ENCODE measurements at regions not wholly inside any gene's neighbourhood (a gene's known extent, or its start where the extent isn't known, plus 50 kb on each side); places are given as distances from the start of the nearest gene placed in this dataset.

DNA sequence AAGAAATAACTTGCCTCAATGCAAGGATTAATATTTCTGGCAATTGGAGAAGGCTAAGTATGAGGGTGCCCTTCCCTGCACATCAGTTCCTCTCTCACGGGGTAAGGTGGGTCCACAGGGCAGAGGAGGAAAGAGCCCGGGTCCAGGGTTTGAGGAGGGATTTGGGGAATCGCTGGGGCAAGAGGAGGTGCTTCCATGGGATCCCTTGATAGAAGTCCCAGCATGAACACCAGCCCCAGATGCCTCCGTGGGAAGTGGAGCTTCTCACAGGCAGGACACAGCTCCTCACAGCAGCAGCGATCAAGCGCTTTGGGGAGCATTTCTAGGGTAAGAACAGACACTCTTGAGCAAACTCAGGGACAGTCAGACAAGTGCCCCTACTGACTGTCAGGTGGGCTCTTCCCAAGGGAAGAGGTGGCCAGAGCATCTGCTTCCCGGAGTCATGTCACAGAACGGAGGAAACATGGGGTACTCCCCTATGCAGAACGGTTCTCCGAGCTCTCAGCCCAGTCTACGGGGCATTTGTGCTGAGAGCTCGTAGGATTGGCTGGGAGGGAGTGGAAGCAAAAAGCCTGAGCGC, 218.9 kb upstream of the ARL4C start:
- Mint-ChIP-seq H3K9me3 (ENCODE audit: unreplicated experiment) (no peaks in the 10 kb centered on the region), H3K27ac (ENCODE audit: unreplicated experiment) (no peak overlapping the region), H3K27me3 (ENCODE audit: unreplicated experiment) (no peaks in the 10 kb centered on the region), H3K4me1 (ENCODE audit: unreplicated experiment) (peaks cover 5% of the 10 kb centered on the region), H3K4me3 (ENCODE audit: unreplicated experiment) (no peak overlapping the region), H3K36me3 (ENCODE audit: low read depth, unreplicated experiment) (no peaks in the 10 kb centered on the region)
- TF ChIP-seq, protein P1, sequence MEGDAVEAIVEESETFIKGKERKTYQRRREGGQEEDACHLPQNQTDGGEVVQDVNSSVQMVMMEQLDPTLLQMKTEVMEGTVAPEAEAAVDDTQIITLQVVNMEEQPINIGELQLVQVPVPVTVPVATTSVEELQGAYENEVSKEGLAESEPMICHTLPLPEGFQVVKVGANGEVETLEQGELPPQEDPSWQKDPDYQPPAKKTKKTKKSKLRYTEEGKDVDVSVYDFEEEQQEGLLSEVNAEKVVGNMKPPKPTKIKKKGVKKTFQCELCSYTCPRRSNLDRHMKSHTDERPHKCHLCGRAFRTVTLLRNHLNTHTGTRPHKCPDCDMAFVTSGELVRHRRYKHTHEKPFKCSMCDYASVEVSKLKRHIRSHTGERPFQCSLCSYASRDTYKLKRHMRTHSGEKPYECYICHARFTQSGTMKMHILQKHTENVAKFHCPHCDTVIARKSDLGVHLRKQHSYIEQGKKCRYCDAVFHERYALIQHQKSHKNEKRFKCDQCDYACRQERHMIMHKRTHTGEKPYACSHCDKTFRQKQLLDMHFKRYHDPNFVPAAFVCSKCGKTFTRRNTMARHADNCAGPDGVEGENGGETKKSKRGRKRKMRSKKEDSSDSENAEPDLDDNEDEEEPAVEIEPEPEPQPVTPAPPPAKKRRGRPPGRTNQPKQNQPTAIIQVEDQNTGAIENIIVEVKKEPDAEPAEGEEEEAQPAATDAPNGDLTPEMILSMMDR (IDR thresholded peaks at IDR 0.05; ENCODE audit: unreplicated experiment): no peak
- DNase-seq (ENCODE audit: low spot score): no peak

DNA sequence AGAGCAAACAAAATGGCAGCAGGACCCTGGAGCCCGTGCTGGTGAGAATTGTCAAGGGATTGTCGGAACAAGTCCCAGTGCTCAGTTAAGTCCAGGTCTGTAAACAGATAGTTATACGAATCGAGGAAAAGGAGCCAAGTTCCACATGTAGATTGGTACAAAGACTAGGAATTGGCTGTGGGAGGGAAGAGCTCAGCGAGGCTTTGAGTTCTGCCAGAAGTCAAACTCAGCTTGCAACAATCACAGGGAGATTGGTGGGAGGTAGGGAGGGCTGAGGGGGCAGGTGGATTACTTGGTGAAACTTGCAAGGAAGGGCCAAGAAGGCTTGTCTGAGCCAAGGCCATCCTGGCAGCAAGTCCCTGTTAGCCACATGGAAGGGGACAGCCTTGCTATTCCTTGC, 217.8 kb upstream of the ARL4C start:
- TF ChIP-seq, protein P1 (IDR thresholded peaks at IDR 0.05; ENCODE audit: unreplicated experiment): no peak
- no peak for DNase-seq (ENCODE audit: low spot score)
- Mint-ChIP-seq H3K27me3 (ENCODE audit: unreplicated experiment) (peaks cover 1% of the 10 kb centered on the region), H3K27ac (ENCODE audit: unreplicated experiment) (no peak overlapping the region), H3K36me3 (ENCODE audit: low read depth, unreplicated experiment) (no peaks in the 10 kb centered on the region), H3K4me3 (ENCODE audit: unreplicated experiment) (no peak overlapping the region), H3K9me3 (ENCODE audit: unreplicated experiment) (no peaks in the 10 kb centered on the region), H3K4me1 (ENCODE audit: unreplicated experiment) (peaks cover 5% of the 10 kb centered on the region)

DNA sequence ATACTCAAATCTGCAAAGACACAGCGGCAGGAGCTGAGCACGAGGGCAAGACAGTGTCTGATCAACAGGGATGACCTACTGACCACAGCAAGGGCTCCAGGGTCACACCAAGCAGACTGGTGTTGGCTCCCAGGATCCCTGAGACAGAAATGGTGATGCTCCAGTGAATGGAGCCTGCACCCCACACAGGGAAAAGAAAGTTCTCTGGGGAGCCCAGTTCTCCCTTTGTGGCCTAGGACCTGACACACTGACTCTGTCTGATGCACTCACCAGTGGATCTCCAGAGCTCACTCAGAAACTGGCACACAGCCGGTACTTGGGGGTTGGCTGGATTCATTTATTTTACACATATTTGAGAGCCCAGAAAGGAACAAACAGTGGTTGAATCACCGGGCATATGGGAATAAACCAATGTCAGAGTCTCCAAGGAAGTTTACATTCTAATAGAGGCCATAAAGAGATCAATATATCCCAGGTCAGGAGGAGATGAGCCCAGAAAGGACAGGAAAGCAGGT, 215.6 kb upstream of the ARL4C start:
- peaks cover 5% of the 10 kb centered on the region for H3K4me1 Mint-ChIP-seq (ENCODE audit: unreplicated experiment)
- no peaks in the 10 kb centered on the region for H3K36me3 Mint-ChIP-seq (ENCODE audit: low read depth, unreplicated experiment)
- no peaks in the 10 kb centered on the region for H3K9me3 Mint-ChIP-seq (ENCODE audit: unreplicated experiment)
- H3K4me3 Mint-ChIP-seq (ENCODE audit: unreplicated experiment): no peak overlapping the region
- no peak overlapping the region for H3K27ac Mint-ChIP-seq (ENCODE audit: unreplicated experiment)
- peaks cover 3% of the 10 kb centered on the region for H3K27me3 Mint-ChIP-seq (ENCODE audit: unreplicated experiment)
- no peak for DNase-seq (ENCODE audit: low spot score)
- TF ChIP-seq, protein P1 (IDR thresholded peaks at IDR 0.05; ENCODE audit: unreplicated experiment): no peak

DNA sequence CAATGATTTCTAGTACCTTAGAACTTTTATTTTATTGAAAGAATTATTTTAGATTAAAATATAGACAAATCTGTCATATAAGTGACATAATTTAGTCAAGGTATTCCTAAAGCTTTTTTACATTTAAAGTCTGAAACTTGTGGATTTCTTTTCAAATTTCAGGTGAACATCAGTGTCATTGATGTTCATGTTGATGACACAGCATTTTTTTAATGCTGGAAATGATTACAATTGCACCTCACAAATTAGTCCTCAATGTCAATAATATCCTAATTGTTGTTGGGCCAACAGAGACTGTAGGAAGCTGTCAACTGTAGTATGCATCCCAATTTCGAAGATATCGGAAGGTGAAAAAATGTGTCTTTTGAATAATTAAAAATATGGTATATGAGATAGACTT, 214.4 kb upstream of the ARL4C start:
- Mint-ChIP-seq H3K27ac (ENCODE audit: unreplicated experiment) (no peak overlapping the region), H3K36me3 (ENCODE audit: low read depth, unreplicated experiment) (no peaks in the 10 kb centered on the region)

DNA sequence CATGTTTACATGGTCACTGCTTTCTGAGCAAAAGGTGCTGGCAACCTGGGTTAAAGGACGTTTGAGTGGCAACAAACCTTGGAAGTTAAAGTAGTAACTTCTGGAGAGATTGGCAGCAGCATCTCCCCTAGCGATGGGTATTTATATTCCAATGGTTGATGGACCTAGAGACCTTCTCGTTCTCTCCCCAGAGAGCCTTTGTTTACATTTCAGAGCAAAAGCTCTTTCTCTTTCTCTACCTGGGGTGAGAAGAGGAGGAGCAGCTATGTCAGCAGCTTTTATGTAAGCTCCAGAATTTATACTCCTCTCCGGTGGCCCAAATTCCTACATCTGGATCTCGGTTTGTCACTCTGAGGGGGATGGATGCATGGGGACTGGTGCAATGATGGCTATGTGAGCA, 213.7 kb upstream of the ARL4C start:
- Mint-ChIP-seq H3K36me3 (ENCODE audit: low read depth, unreplicated experiment) (no peaks in the 10 kb centered on the region), H3K4me3 (ENCODE audit: unreplicated experiment) (no peak overlapping the region), H3K9me3 (ENCODE audit: unreplicated experiment) (no peaks in the 10 kb centered on the region), H3K27me3 (ENCODE audit: unreplicated experiment) (peaks cover 3% of the 10 kb centered on the region), H3K27ac (ENCODE audit: unreplicated experiment) (no peak overlapping the region), H3K4me1 (ENCODE audit: unreplicated experiment) (peaks cover 5% of the 10 kb centered on the region)
- DNase-seq (ENCODE audit: low spot score): no peak
- TF ChIP-seq, protein P1 (IDR thresholded peaks at IDR 0.05; ENCODE audit: unreplicated experiment): no peak

More for the DNA sequence above, 214.4 kb upstream of the ARL4C start:
- Mint-ChIP-seq H3K4me3 (ENCODE audit: unreplicated experiment) (no peak overlapping the region), H3K9me3 (ENCODE audit: unreplicated experiment) (no peaks in the 10 kb centered on the region), H3K4me1 (ENCODE audit: unreplicated experiment) (peaks cover 5% of the 10 kb centered on the region), H3K27me3 (ENCODE audit: unreplicated experiment) (peaks cover 3% of the 10 kb centered on the region)
- TF ChIP-seq, protein P1 (IDR thresholded peaks at IDR 0.05; ENCODE audit: unreplicated experiment): no peak
- no peak for DNase-seq (ENCODE audit: low spot score)
